ENCODE measurements at regions not wholly inside any gene's neighbourhood (a gene's known extent, or its start where the extent isn't known, plus 50 kb on each side); places are given as distances from the start of the nearest gene placed in this dataset.

DNA sequence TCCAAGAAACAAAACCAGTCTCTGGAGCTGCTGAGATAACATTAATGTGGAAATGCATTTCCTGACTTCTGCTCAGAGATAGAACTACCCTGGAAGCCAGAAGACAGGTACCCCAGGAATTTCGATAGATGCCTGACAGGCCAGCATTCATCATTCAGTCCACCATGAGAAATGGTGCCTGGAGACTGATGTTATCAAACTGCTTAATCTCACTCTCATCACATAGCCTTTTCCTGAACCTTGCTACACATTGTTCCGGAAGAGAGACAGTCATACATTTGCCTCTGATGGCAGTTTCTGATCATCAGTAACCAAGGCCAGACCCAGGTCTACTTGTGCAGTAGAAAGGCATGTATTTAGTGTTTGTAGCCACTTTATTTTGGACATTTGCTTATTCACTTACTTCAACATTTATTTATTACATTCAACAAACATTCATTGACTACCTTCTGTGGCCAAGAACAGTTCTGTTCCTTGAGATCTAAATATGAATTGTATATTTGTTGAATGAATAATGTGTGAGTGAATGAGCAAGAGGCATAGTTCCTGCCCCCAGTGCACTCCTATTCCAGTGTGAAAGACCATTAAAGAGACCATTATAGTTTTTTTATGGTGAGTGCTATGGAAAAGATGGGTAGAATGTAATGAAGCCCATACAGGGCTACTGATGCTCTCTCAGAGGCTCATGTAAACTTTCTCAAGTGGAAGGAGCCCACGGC lies 485.7 kb downstream of the NUF2 start:
- TF ChIP-seq POLR2A (IDR thresholded peaks at IDR 0.05; ENCODE audit: low read depth, low read length) (no peak), POLR2AphosphoS5 (IDR thresholded peaks at IDR 0.05; ENCODE audit: low read depth, low read length) (no peak)

Data from GM12892 (cell line).